ENCODE measurements at regions not wholly inside any gene's neighbourhood (a gene's known extent, or its start where the extent isn't known, plus 50 kb on each side); places are given as distances from the start of the nearest gene placed in this dataset.

DNA sequence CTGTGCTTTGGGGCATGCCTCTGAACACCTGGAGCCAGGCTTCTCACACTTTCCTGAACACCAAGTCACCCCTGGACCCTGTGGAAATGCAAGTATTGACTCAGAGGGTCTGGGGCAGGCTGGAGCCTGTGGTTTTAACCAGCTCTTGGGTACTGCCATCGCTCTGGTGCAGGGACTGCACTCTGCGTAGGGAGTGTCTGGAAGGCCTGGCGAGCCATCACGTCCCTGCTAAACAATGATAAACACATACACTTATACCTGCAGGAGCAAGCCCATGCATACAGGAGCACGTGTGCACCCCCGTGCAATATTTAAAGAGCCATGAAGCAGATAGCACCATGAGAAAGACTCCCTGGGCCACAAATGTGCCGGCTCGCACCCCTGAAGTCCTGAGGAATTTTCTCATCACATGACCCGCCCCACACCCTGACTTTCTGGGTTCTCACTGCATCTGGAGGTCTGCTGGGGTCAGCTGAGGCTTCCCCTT, 267.7 kb downstream of the GADD45G start:
- Histone ChIP-seq H3K27me3 (replicated peaks; ENCODE audit: insufficient read depth) (no peaks in the 10 kb centered on the region), H3K27ac (peak overlapping the region in 1 of 2 donors; percentile 3), H3K4me3 (no peak overlapping the region), H3K9me3 (no peaks in the 10 kb centered on the region), H3K4me1 (replicated peaks) (peaks cover 29% of the 10 kb centered on the region), H3K36me3 (no peaks in the 10 kb centered on the region)
- TF ChIP-seq POLR2AphosphoS5 (IDR thresholded peaks at IDR 0.05) (no peak), POLR2A (IDR thresholded peaks at IDR 0.05) (no peak)
- TF ChIP-seq, protein P1, sequence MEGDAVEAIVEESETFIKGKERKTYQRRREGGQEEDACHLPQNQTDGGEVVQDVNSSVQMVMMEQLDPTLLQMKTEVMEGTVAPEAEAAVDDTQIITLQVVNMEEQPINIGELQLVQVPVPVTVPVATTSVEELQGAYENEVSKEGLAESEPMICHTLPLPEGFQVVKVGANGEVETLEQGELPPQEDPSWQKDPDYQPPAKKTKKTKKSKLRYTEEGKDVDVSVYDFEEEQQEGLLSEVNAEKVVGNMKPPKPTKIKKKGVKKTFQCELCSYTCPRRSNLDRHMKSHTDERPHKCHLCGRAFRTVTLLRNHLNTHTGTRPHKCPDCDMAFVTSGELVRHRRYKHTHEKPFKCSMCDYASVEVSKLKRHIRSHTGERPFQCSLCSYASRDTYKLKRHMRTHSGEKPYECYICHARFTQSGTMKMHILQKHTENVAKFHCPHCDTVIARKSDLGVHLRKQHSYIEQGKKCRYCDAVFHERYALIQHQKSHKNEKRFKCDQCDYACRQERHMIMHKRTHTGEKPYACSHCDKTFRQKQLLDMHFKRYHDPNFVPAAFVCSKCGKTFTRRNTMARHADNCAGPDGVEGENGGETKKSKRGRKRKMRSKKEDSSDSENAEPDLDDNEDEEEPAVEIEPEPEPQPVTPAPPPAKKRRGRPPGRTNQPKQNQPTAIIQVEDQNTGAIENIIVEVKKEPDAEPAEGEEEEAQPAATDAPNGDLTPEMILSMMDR (IDR thresholded peaks at IDR 0.05), result no peak
- 52% methylated on average over 9 of the region's 9 CpGs for WGBS
- DNase-seq (ENCODE audit: low spot score), result no peak
- intact Hi-C loops (cut with DNase I), result loop anchor here (5.0 kb wide), 1 partner anchor 250 kb away; no protein-coding TSS in a partner anchor

DNA sequence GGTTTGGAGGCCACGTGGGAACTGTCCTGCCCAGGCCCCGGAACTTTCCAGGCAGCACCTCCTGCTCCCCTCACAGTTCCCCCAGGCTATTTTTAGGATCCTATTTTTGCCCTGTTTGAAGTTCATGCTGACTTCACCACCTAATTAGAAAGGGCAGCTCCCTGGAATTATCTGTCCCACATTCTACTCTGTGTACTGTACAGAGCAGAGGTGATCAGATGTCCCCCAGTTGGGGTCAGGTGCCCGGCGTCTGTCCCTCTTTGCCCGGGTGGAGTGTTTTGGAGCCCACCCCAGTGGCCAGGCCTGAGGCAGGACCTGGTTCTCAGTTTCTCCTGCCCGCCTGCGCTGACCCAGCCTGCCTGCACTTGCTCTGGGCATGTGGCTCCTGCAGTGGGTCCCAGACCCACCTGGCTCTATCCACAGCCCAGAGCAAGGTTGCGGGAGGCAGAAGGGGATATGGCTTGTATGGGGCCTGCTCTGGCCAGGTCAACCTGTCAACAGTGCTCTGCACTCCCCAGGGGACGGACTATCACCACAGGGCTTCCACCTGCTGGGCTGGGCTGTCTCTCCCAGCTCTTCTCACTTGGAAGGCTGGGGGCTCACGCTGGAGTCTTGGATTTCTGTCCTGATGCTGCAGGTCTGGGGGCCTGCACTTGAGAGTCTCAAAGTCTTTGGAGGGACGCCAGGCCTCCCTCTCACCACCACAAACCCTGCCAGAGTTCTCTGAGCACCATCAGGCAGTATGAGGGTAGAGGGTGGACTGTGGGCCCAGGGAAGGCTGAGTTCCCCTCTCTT, 268.3 kb downstream of the GADD45G start:
- H3K4me3 ChIP-seq, result no peak overlapping the region
- no peaks in the 10 kb centered on the region for H3K9me3 ChIP-seq
- H3K27me3 ChIP-seq (replicated peaks; ENCODE audit: insufficient read depth), result no peaks in the 10 kb centered on the region
- no peak for DNase-seq (ENCODE audit: low spot score)
- intact Hi-C loops (cut with DNase I), result loop anchor here (5.0 kb wide), 1 partner anchor 251 kb away; no protein-coding TSS in a partner anchor
- TF ChIP-seq POLR2AphosphoS5 (IDR thresholded peaks at IDR 0.05) (no peak), POLR2A (IDR thresholded peaks at IDR 0.05) (no peak)
- TF ChIP-seq, protein P1 (IDR thresholded peaks at IDR 0.05), result no peak
- WGBS, result 69% methylated on average over 11 of the region's 11 CpGs
- H3K36me3 ChIP-seq, result no peaks in the 10 kb centered on the region
- peaks cover 30% of the 10 kb centered on the region for H3K4me1 ChIP-seq (replicated peaks)
- H3K27ac ChIP-seq, result peak overlapping the region; percentile 3 to 59

DNA sequence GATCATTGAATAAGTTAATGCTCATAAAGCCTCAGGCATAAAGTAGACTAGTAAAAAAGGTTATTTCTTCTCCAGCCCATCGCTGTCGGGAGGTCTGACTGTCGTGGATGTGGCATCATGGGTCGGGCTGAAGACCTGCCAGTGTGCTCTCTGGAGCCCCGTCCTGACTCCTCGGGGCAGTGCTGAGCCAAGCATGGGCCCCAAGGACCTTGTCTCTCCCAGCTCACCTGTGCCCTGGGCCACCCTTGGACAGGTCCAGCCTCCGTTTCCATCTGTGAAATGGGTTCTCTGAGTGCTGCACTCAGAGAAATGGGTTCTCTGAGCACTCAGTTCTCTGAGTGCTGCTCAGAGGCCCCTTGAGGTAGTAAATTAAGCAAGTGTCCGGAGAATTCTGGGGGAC, 269.0 kb downstream of the GADD45G start:
- H3K27me3 ChIP-seq (replicated peaks; ENCODE audit: insufficient read depth), result no peaks in the 10 kb centered on the region
- H3K4me3 ChIP-seq, result no peak overlapping the region
- 90% methylated on average over 8 of the region's 8 CpGs for WGBS
- peak overlapping the region; percentile 59 to 71 for H3K27ac ChIP-seq
- H3K9me3 ChIP-seq, result no peaks in the 10 kb centered on the region
- no peak for TF ChIP-seq POLR2AphosphoS5 (IDR thresholded peaks at IDR 0.05)
- TF ChIP-seq, protein P1 (IDR thresholded peaks at IDR 0.05), result no peak
- no peak for TF ChIP-seq POLR2A (IDR thresholded peaks at IDR 0.05)
- no peaks in the 10 kb centered on the region for H3K36me3 ChIP-seq
- peaks cover 37% of the 10 kb centered on the region for H3K4me1 ChIP-seq (replicated peaks)
- intact Hi-C loops (cut with DNase I), result loop anchor here (5.0 kb wide), 1 partner anchor 252 kb away; no protein-coding TSS in a partner anchor
- no peak for DNase-seq (ENCODE audit: low spot score)

DNA sequence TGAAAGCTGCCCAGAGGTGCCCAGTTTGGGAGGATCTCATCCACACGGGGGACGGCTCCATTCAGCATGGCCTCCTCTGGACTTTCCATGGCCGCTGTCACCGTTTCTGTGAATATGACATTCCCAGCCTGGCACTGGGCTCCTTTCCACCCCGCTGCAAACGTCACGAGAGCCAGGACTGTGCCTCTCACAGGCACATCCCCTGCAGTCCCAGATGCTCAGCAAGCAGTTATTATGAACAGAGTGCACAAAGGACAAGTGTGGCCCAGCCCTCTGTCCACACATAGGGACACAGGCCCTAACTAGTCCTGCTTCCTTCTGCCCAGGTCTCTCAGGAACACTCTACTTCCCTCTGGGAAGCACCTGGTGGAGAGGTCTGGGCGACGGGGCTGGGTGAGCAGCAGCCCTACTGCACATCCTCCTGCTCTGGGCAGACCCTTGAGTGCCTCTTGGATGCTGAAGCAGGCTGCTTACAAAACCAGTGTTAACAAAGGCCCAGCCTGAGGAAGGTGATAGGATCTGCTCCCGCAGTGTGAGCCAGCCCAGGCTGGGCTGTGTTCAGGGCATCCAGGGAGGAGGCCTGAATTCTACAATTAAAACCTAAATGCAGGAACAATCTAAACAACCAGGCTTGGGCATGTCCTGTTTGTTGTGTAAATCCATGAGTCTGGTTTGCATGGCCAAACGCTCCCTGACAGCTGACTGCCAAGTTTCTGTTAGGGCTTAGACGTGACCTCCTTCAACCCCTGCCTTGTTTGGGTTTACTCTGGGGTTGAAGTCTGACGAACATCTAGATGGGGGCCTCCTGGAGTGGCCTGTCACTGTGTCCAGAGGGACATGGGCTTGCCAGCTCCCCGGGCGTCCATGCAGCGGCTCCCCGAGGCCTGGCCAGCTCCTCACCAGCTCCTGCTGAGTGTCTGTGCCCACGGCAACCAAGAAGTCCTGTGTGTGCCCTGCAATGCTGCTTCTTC, 269.8 kb downstream of the GADD45G start:
- Histone ChIP-seq H3K27ac (peak overlapping the region; percentile 59 to 71), H3K36me3 (no peaks in the 10 kb centered on the region), H3K27me3 (replicated peaks; ENCODE audit: insufficient read depth) (no peaks in the 10 kb centered on the region), H3K9me3 (no peaks in the 10 kb centered on the region), H3K4me3 (no peak overlapping the region), H3K4me1 (replicated peaks) (peaks cover 45% of the 10 kb centered on the region)
- TF ChIP-seq POLR2AphosphoS5 (IDR thresholded peaks at IDR 0.05), result peak; percentile 37
- TF ChIP-seq, protein P1 (IDR thresholded peaks at IDR 0.05), result no peak
- TF ChIP-seq POLR2A (IDR thresholded peaks at IDR 0.05), result no peak
- DNase-seq (ENCODE audit: low spot score), result peak; percentile 59
- intact Hi-C loops (cut with DNase I), result loop anchor here (5.0 kb wide), 2 partner anchors 63 to 252 kb away; no protein-coding TSS in a partner anchor
- WGBS, result 25% methylated on average over 18 of the region's 18 CpGs
